NCI-H748 (cell line): ENCODE measurements at regions not wholly inside any gene's neighbourhood (a gene's known extent, or its start where the extent isn't known, plus 50 kb on each side); places are given as distances from the start of the nearest gene placed in this dataset.
A peak's percentile ranks its signal among the peaks of the same experiment; 100 is the strongest.

Experiments
- DNase-seq: peaks from one replicate; lab custom pipeline; 2025; ENCODE audit not compliant: unreplicated experiment; lab: John Stamatoyannopoulos, UW

- peak; percentile 44 for DNase-seq
Observed at GRCh38 chr2:185145316-185146121, 547.2 kb downstream of the ZNF804A start.

GRCh38 chr2:185147361-185147760 is 549.0 kb downstream of the ZNF804A start:
- no peak for DNase-seq

- no peak for DNase-seq
Observed at GRCh38 chr2:185152186-185152585, 553.9 kb downstream of the ZNF804A start.

- DNase-seq, result no peak
Observed at GRCh38 chr2:185161701-185162100, 563.4 kb downstream of the ZNF804A start.

- DNase-seq, result no peak
Observed at GRCh38 chr2:185174353-185174752, 564.3 kb upstream of the FSIP2 start.

- DNase-seq, result peak; percentile 77
Observed at GRCh38 chr2:185179743-185180142, 558.9 kb upstream of the FSIP2 start.

GRCh38 chr2:185181901-185182300 is 556.7 kb upstream of the FSIP2 start:
- DNase-seq, result peak; percentile 23

- no peak for DNase-seq
Observed at GRCh38 chr2:185185044-185185443, 553.6 kb upstream of the FSIP2 start.

GRCh38 chr2:185187421-185187820 is 551.2 kb upstream of the FSIP2 start:
- no peak for DNase-seq

GRCh38 chr2:185188656-185189055 is 549.9 kb upstream of the FSIP2 start:
- no peak for DNase-seq

GRCh38 chr2:185201063-185201462 is 537.5 kb upstream of the FSIP2 start:
- peak; percentile 94 for DNase-seq

- no peak for DNase-seq
Observed at GRCh38 chr2:185202381-185202780, 536.2 kb upstream of the FSIP2 start.

- DNase-seq, result peak; percentile 38
Observed at GRCh38 chr2:185202945-185203528, 535.6 kb upstream of the FSIP2 start.

- peak; percentile 86 for DNase-seq
Observed at GRCh38 chr2:185208261-185208660, 530.3 kb upstream of the FSIP2 start.

- DNase-seq, result no peak
Observed at GRCh38 chr2:185215497-185215896, 523.1 kb upstream of the FSIP2 start.

GRCh38 chr2:185219981-185220380 is 518.6 kb upstream of the FSIP2 start:
- DNase-seq, result peak; percentile 30

GRCh38 chr2:185222311-185222710 is 516.3 kb upstream of the FSIP2 start:
- DNase-seq, result no peak

GRCh38 chr2:185227391-185227790 is 511.2 kb upstream of the FSIP2 start:
- DNase-seq, result no peak

- no peak for DNase-seq
Observed at GRCh38 chr2:185239491-185239890, 499.1 kb upstream of the FSIP2 start.

GRCh38 chr2:185240796-185241195 is 497.8 kb upstream of the FSIP2 start:
- DNase-seq, result no peak

GRCh38 chr2:185241556-185241955 is 497.0 kb upstream of the FSIP2 start:
- no peak for DNase-seq

- no peak for DNase-seq
Observed at GRCh38 chr2:185242462-185242861, 496.1 kb upstream of the FSIP2 start.

- no peak for DNase-seq
Observed at GRCh38 chr2:185245216-185245615, 493.4 kb upstream of the FSIP2 start.
